GM10266 (cell line): ENCODE measurements at regions not wholly inside any gene's neighbourhood (a gene's known extent, or its start where the extent isn't known, plus 50 kb on each side); places are given as distances from the start of the nearest gene placed in this dataset.
A peak's percentile ranks its signal among the peaks of the same experiment; 100 is the strongest.
"Not testable (repeated sequence)": the region's sequence is repeated elsewhere in the genome, so short reads cannot be mapped to it uniquely, and the experiment has no call there.

Experiments
- DNase-seq: peaks from one replicate; pipeline ENCODE4 v3.0.0; 2012; ENCODE audit errors: extremely low spot score
- TF ChIP-seq, protein P1 (sequence below): IDR thresholded peaks from 2 replicates; pipeline ENCODE4 v1.5.1; 2012; ENCODE audit warnings: mild to moderate bottlenecking, low read depth; ENCODE audit not compliant: control insufficient read depth, insufficient read depth; ENCODE audit errors: missing control alignments

- DNase-seq: no peak
- TF ChIP-seq, protein P1, sequence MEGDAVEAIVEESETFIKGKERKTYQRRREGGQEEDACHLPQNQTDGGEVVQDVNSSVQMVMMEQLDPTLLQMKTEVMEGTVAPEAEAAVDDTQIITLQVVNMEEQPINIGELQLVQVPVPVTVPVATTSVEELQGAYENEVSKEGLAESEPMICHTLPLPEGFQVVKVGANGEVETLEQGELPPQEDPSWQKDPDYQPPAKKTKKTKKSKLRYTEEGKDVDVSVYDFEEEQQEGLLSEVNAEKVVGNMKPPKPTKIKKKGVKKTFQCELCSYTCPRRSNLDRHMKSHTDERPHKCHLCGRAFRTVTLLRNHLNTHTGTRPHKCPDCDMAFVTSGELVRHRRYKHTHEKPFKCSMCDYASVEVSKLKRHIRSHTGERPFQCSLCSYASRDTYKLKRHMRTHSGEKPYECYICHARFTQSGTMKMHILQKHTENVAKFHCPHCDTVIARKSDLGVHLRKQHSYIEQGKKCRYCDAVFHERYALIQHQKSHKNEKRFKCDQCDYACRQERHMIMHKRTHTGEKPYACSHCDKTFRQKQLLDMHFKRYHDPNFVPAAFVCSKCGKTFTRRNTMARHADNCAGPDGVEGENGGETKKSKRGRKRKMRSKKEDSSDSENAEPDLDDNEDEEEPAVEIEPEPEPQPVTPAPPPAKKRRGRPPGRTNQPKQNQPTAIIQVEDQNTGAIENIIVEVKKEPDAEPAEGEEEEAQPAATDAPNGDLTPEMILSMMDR: no peak
These were observed 56.7 kb downstream of the CCDC74A start for GRCh38 chr2:131584380-131584779.

GRCh38 chr2:131584940-131585339 is 57.3 kb downstream of the CCDC74A start:
- DNase-seq: peak; percentile 42
- TF ChIP-seq, protein P1: no peak

DNA sequence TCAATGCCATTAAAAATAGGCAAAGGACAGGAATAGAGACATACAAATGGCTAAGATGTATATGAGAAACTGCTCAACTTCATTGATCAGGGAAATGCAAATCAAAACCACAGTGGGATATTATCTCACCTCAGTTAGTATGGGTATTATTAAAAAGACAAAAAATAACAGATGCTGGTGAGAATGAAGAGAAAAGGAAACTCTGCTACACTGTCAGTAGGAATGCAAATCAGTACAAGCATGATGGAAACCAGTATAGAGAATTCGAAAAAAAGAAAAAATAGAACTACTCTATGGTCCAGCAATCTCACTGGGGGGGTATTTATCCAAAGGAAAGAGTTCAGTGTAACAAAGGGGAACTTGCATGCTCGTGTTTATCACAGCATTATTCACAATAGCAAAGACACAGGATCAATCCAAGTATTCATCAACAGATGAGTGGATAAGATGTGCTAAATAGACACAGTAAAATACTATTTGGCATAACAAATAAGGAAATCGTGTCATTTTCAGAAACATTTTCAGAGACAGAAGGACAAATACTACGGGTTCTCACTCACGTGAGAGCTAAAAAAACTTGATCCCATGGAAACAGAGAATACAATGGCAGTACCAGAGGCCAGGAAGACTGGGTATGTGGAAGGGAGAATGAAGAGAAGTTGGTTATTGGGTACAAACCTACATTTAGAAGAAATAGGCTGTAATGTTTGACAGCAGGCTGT is 60.6 kb downstream of the CCDC74A start:
- DNase-seq: peak; percentile 40
- TF ChIP-seq, protein P1: no peak

DNA sequence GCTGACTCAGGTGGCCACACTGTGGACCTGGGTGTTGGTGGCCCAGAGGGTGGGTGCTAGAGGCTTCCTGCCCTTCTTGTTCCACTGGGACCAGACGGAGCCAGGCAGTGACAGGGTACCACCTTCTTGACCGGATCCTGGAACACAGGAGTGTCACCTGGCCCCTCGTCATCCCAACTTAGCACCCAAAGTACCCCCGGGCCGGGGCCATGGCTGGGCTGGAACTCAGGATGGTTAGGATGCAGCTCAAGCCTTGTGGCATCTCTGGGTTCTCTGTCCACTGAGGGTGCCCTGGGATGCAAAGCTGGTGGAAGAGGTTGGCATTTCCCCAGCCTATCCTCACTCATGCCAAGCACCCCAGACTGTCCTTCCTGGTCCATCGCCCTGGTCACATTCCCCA is 61.4 kb downstream of the CCDC74A start:
- DNase-seq: not testable (repeated sequence)

DNA sequence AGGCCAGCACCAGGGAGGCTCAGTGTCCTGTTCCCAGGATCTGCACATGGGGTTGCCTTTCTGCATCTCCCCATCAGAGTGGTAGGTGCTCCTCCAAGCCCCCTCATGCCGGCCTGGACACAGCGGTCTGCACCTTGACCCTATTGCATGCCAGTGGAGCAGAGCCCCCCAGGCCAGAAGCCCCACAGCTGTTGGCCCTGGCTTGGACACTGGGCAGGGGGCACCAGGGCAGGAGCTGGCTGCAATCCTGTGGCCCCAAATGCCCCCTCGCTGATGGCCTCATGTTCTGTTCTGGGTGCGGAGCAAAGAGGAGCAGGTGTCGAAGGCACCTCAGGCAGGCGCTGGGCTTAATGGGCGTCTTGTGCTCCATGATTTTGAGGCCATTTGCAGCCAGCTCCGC is 62.7 kb downstream of the CCDC74A start:
- TF ChIP-seq, protein P1: no peak
- DNase-seq: no peak

DNA sequence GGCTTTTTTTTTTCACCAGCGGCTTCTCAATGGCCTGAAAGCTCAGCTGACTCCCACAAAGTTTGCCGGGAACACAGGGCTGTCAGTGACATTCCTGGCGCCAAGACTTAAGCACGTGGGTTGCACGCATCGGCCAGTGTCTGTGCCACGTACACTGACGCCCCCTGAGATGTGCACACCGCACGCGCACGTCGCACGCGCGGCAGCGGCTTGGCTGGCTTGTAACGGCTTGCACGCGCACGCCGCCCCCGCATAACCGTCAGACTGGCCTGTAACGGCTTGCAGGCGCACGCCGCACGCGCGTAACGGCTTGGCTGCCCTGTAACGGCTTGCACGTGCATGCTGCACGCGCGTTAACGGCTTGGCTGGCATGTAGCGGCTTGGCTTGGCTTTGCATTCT is 63.2 kb downstream of the CCDC74A start:
- TF ChIP-seq, protein P1: no peak
- DNase-seq: no peak

GRCh38 chr2:131596561-131596960 is 68.9 kb downstream of the CCDC74A start:
- DNase-seq: not testable (repeated sequence)

GRCh38 chr2:131602444-131602843 is 74.8 kb downstream of the CCDC74A start:
- DNase-seq: not testable (repeated sequence)

DNA sequence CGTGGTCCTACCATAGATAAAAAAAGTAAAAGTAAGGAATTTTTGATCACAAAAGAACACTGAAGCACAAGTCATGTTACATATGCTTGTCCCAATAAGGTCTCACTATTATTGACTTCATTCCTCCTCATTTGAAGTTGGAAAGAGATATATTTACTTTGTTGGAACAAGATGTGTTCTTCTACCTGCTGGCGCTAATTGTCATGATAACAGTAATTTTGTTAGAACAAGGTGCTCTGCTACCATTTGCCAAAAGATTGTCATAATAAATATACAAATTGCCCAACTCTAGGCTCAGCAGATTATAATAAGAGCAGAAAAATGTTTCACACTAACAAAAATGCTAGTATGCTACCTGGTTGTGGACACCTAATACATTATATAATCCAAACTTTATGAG is 77.0 kb downstream of the CCDC74A start:
- DNase-seq: not testable (repeated sequence)

- not testable (repeated sequence) for DNase-seq
These were observed 78.7 kb downstream of the CCDC74A start for GRCh38 chr2:131606366-131606765.

- not testable (repeated sequence) for DNase-seq
These were observed 79.4 kb downstream of the CCDC74A start for GRCh38 chr2:131607056-131607455.

DNA sequence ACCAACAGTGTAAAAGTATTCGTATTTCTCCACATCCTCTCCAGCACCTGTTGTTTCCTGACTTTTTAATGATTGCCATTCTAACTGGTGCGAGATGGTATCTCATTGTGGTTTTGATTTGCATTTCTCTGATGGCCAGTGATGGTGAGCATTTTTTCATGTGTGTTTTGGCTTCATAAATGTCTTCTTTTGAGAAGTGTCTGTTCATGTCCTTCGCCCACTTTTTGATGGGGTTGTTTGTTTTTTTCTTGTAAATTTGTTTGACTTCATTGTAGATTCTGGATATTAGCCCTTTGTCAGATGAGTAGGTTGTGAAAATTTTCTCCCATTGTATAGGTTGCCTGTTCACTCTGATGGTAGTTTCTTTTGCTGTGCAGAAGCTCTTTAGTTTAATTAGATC is 86.9 kb downstream of the CCDC74A start:
- DNase-seq: not testable (repeated sequence)

GRCh38 chr2:131618320-131618719 is 90.6 kb downstream of the CCDC74A start:
- not testable (repeated sequence) for DNase-seq

DNA sequence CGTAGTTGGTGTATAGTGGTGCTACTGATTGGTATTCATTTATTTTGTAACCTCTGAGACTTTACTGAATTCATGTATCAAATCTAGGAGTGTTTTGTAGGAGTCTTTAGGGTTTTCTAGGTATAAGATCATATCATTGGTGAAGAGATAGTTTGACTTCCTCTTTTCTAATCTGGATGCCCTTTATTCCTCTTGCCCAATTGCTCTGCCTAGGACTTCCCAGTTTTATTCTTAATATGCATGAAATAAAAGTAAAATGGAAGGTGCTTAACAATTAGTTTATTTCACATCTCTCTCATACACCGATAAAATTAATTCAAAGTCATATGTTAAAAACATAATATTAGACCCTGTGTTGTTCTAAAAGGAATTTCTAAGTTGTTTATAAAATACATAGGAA is 95.2 kb downstream of the CCDC74A start:
- not testable (repeated sequence) for DNase-seq

DNA sequence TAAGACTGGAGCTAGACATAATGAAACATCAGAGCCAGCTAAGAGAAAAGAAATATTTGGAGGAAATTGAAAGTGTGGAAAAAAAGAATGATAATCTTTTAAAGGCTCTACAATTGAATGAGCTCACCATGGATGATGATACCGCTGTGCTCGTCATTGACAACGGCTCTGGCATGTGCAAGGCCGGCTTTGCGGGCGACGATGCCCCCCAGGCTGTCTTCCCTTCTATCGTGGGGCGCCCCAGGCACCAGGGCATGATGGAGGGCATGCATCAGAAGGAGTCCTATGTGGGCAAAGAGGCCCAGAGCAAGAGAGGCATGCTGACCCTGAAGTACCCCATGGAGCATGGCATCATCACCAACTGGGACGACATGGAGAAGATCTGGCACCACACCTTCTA is 98.3 kb downstream of the CCDC74A start:
- DNase-seq: not testable (repeated sequence)

GRCh38 chr2:131626565-131626964 is 98.9 kb downstream of the CCDC74A start:
- not testable (repeated sequence) for DNase-seq
